ENCODE measurements at regions not wholly inside any gene's neighbourhood (a gene's known extent, or its start where the extent isn't known, plus 50 kb on each side); places are given as distances from the start of the nearest gene placed in this dataset. TPM values are rescaled to one million over a fixed set of nuclear protein-coding genes. Genes with fewer than 3 reads are reported as not detected.

GRCh38 chr14:51807356-51807755, 53.1 kb upstream of the GNG2 start:
- peaks cover 0 to 9% of the 10 kb centered on the region in 2 donors for H3K9me3 ChIP-seq (replicated peaks in 1 of 2; ENCODE audit: control insufficient read depth in 1 of 2, insufficient read depth in 1 of 2, low read length in 2 of 2)
- H3K9me3 Mint-ChIP-seq, result peaks cover 6 to 14% (median 9%) of the 10 kb centered on the region in 7 donors
- H3K4me1 Mint-ChIP-seq, result no peaks in the 10 kb centered on the region
- no peak overlapping the region for H3K27ac Mint-ChIP-seq
- H3K4me1 ChIP-seq (ENCODE audit: control insufficient read depth in 1 of 2, insufficient read depth in 2 of 2, low read length in 2 of 2), result no peaks in the 10 kb centered on the region
- H3K36me3 Mint-ChIP-seq, result peaks cover 0 to 2% of the 10 kb centered on the region in 2 donors
- no peak overlapping the region for H3K27ac ChIP-seq (ENCODE audit: low read depth in 1 of 2, low read length in 2 of 2)
- no peak overlapping the region for H3K9ac ChIP-seq (ENCODE audit: insufficient read depth, low read length, poor library complexity, severe bottlenecking)
- no peak overlapping the region for H3K4me3 Mint-ChIP-seq
- H3K79me2 ChIP-seq (ENCODE audit: insufficient read depth, low read length), result no peaks in the 10 kb centered on the region
- H3K27me3 Mint-ChIP-seq (ENCODE audit: low read depth in 3 of 3), result peaks cover 0 to 4% (median 2%) of the 10 kb centered on the region in 3 donors
- no peak for TF ChIP-seq CTCF (IDR thresholded peaks at IDR 0.05)
- intact Hi-C loops (cut with micrococcal nuclease), result no loop called here
- DNase-seq, result no peak
- no peak overlapping the region for H3K4me2 ChIP-seq (replicated peaks; ENCODE audit: extremely low read depth, low read length, poor library complexity, severe bottlenecking)
- no peaks in the 10 kb centered on the region for H3K36me3 ChIP-seq (replicated peaks in 1 of 2; ENCODE audit: control insufficient read depth in 1 of 2, insufficient read depth in 2 of 2, low read length in 2 of 2)
- no peaks in the 10 kb centered on the region for H4K20me1 ChIP-seq (ENCODE audit: insufficient read depth, low read length)
- H3K4me3 ChIP-seq (replicated peaks in 1 of 3; ENCODE audit: low read depth in 2 of 3, low read length in 3 of 3), result no peak overlapping the region
- no peak overlapping the region for H2AFZ ChIP-seq (ENCODE audit: insufficient read depth, low read depth, low read length, poor library complexity, severe bottlenecking)
- H3K27me3 ChIP-seq (ENCODE audit: control insufficient read depth in 2 of 2, insufficient read depth in 2 of 2, low read length in 2 of 2), result no peaks in the 10 kb centered on the region
- WGBS (ENCODE audit: insufficient coverage), result 100% methylated on average over 3 of the region's 6 CpGs

Small RNAs in the stretch of these regions (small RNA-seq; reads per million reads assigned to genes)
- gene AL079307.3 (ENCODE audit: insufficient read length, low read depth), result not detected
